Choroid plexus epithelial cell (primary cell): ENCODE measurements at regions not wholly inside any gene's neighbourhood (a gene's known extent, or its start where the extent isn't known, plus 50 kb on each side); places are given as distances from the start of the nearest gene placed in this dataset.
A peak's percentile ranks its signal among the peaks of the same experiment; 100 is the strongest.

Experiments
- DNase-seq: peaks from one replicate; pipeline ENCODE4 v3.0.0-alpha.2; 2010; ENCODE audit warnings: low read depth
- H3K4me3 ChIP-seq: 2 replicates; pipeline ENCODE4 v1.5.1; 2011; ENCODE audit warnings: low read depth, mild to moderate bottlenecking, control low read depth, low read length, moderate library complexity
- CTCF ChIP-seq: conservative IDR thresholded peaks from 2 replicates; pipeline ENCODE4 v1.5.1; 2011; ENCODE audit warnings: low read depth, mild to moderate bottlenecking, control low read depth, inconsistent platforms, low read length, moderate library complexity

GRCh38 chr2:163306647-163307046 is 429.2 kb downstream of the FIGN start:
- no peak for TF ChIP-seq CTCF
- DNase-seq: no peak
- no peak overlapping the region for H3K4me3 ChIP-seq

DNA sequence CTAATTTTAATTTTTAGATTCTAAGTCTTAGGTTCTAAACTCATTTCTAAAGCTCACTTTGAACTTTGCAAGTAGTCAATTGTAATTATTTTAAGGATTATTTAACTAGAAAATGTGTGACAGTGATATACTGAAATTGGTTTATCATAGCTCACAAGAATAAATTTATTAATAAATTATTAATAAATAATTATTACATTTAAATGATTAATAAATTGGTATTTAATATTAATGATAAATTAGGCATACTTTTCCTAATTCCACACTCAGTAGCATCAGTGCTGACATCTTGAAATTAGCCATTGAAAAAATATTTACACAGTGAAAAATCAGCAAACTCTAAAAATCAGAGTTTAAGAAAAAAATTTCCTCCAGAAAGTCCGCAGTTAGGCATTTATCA is 433.7 kb downstream of the FIGN start:
- DNase-seq: no peak
- no peak for TF ChIP-seq CTCF
- no peak overlapping the region for H3K4me3 ChIP-seq

- TF ChIP-seq CTCF: peak; percentile 26
- H3K4me3 ChIP-seq: no peak overlapping the region
- no peak for DNase-seq
These were observed 444.0 kb downstream of the FIGN start for GRCh38 chr2:163291790-163292189.

DNA sequence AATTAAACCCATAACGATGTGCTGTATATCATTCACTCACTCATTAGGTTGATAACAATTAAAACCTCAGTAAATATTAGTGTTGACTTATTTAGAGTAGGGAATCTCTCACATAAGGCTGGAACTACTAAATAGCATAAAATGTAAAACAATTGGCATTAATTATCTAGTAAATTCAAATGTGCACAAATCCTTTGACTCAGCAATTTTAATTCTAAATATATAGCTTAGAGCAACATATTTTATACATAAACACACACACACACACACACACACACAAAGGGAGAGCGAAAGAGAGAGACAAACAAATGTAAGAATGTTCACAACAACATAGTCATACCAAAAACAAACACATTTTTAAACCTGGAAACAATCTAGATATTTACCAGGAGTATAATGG is 443.1 kb upstream of the KCNH7 start:
- H3K4me3 ChIP-seq: no peak overlapping the region
- no peak for TF ChIP-seq CTCF
- DNase-seq: no peak

DNA sequence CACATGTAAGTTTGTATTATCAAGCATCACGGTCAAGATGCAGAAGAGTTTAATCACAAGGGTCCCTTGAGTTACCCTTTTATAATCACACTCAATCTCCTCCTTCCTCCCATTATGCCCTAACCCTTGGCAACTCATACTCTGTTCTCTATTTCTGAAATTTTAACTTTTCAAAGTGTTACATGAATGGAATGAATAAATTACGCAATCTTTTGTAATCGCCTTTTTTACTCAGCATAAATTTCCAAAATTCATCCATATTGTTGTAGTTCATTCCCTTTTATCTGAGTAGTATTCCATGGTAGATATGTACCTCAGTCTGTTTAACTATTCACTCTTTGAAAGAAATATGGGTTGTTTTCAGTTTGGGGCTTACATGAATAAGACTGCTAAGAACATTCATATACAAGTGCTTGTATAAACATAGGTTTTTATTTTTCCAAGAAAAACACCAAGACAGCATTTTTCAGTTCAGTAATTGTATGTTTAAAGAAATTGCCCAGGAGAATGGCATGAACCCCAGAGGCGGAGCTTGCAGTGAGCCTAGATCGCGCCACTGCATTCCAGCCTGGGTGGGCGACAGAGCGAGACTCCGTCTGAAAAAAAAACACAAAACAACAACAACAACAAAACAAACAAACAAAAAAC is 430.9 kb upstream of the KCNH7 start:
- TF ChIP-seq CTCF: no peak
- H3K4me3 ChIP-seq: no peak overlapping the region
- DNase-seq: no peak

GRCh38 chr2:163266772-163267171 is 428.2 kb upstream of the KCNH7 start:
- DNase-seq: peak; percentile 96
- H3K4me3 ChIP-seq: no peak overlapping the region
- peak; percentile 34 for TF ChIP-seq CTCF

DNA sequence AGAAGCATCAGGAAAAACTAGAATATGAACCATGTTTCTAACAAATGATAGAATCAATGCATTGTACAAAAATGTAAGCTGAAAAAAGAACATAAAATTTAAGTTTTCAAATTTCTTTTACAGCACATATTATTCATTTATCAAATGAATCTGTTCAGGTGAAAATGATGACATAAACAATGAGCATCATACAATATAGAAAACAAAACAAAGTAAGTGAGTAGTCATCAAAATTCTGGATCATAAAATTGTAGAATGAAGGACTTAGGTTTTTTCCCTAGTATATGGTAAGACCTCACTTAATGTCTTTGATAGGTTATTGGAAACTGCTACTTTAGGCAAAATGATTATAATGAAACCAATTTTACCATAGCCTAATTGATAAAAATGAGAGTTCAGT is 427.0 kb upstream of the KCNH7 start:
- no peak for DNase-seq
- H3K4me3 ChIP-seq: no peak overlapping the region
- TF ChIP-seq CTCF: no peak
